Karpas-422 (cell line): ENCODE measurements at regions not wholly inside any gene's neighbourhood (a gene's known extent, or its start where the extent isn't known, plus 50 kb on each side); places are given as distances from the start of the nearest gene placed in this dataset.

Source experiments
- DNase-seq: peaks from one replicate; pipeline ENCODE4 v3.0.0-alpha.2; 2015
- H2AFZ ChIP-seq: fragments of 200-600 bp; sonication (generic); 2 replicates; pipeline ENCODE4 v1.6.1; 2014; ENCODE audit warnings: antibody characterized with exemption, low read length, mixed read lengths
- H3K27ac ChIP-seq: fragments of 200-600 bp; sonication (generic); 2 replicates; pipeline ENCODE4 v1.5.1; 2014; ENCODE audit warnings: mild to moderate bottlenecking, low read length, moderate library complexity
- H3K27me3 ChIP-seq: fragments of 200-600 bp; sonication (generic); 2 replicates; pipeline ENCODE4 v1.6.1; 2014; ENCODE audit warnings: low read length, mixed read lengths
- H3K36me3 ChIP-seq: fragments of 200-600 bp; sonication (generic); 2 replicates; pipeline ENCODE4 v1.6.1; 2014; ENCODE audit warnings: low read length, mixed read lengths; ENCODE audit not compliant: insufficient read depth
- H3K4me1 ChIP-seq: fragments of 200-600 bp; sonication (generic); 2 replicates; pipeline ENCODE4 v1.6.1; 2014; ENCODE audit warnings: mild to moderate bottlenecking, low read length, mixed read lengths
- H3K4me2 ChIP-seq: fragments of 200-600 bp; sonication (generic); 2 replicates; pipeline ENCODE4 v1.6.1; 2014; ENCODE audit warnings: low read length, low read depth, mild to moderate bottlenecking; ENCODE audit not compliant: poor library complexity, severe bottlenecking
- H3K4me3 ChIP-seq: fragments of 200-600 bp; sonication (generic); 2 replicates; pipeline ENCODE4 v1.5.1; 2014; ENCODE audit warnings: mild to moderate bottlenecking, antibody characterized with exemption, low read length, mixed read lengths
- H3K79me2 ChIP-seq: fragments of 200-600 bp; sonication (generic); 2 replicates; pipeline ENCODE4 v1.6.1; 2014; ENCODE audit warnings: mild to moderate bottlenecking, low read length, mixed read lengths
- H3K9ac ChIP-seq: fragments of 200-600 bp; sonication (generic); 2 replicates; pipeline ENCODE4 v1.6.0; 2014; ENCODE audit warnings: low read length
- H3K9me2 ChIP-seq: fragments of 200-600 bp; sonication (generic), shearing (Covaris generic); replicated peaks from 2 replicates; pipeline ENCODE4 v1.6.0; 2014; ENCODE audit warnings: mild to moderate bottlenecking, low read length, moderate library complexity; ENCODE audit not compliant: insufficient read depth
- H3K9me3 ChIP-seq: fragments of 300-700, 200-600 bp; sonication (generic); 2 replicates; pipeline ENCODE4 v1.6.1; 2014; ENCODE audit warnings: low read length, mixed read lengths
- H4K20me1 ChIP-seq: fragments of 200-600 bp; sonication (generic); 2 replicates; pipeline ENCODE4 v1.6.1; 2014; ENCODE audit warnings: mild to moderate bottlenecking, antibody characterized with exemption, low read length, low read depth; ENCODE audit not compliant: insufficient read depth

DNA sequence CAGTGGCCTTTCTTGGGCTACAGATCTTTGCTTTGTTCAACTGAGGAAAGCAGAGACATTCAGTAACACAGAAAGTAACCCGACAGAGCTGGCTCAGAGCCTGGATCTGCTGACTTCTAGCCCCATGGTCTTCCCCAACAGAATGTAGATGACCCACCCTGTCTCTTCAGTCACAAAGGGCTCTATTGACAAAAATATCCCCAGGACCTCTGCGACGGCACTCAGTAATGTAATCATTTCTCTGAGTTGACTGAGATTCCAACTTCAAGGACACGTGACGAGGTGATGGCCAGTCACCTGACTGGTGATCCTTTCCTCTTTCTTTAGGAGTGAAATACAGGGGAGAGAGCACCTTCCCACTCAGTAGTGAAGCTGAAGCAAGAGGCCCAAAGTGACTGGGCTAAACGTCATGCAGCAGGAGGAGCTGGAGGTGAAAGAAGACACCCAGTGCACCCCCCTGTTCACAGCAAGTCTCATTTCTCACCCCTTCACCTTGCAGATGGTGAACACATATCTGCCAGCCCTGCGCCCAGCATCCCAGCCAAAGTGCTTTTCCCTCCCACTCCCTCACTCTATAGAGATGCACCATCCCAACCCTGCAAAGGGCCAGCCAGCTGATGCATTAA, 179.2 kb upstream of the EGLN3 start:
- Histone ChIP-seq H3K4me3 (no peak overlapping the region), H3K79me2 (no peaks in the 10 kb centered on the region), H3K27ac (no peak overlapping the region), H4K20me1 (no peaks in the 10 kb centered on the region), H3K4me1 (no peaks in the 10 kb centered on the region), H3K9me3 (no peaks in the 10 kb centered on the region), H2AFZ (no peak overlapping the region), H3K4me2 (no peak overlapping the region), H3K9ac (no peak overlapping the region), H3K36me3 (no peaks in the 10 kb centered on the region), H3K9me2 (no peaks in the 10 kb centered on the region), H3K27me3 (no peaks in the 10 kb centered on the region)
- no peak for DNase-seq

DNA sequence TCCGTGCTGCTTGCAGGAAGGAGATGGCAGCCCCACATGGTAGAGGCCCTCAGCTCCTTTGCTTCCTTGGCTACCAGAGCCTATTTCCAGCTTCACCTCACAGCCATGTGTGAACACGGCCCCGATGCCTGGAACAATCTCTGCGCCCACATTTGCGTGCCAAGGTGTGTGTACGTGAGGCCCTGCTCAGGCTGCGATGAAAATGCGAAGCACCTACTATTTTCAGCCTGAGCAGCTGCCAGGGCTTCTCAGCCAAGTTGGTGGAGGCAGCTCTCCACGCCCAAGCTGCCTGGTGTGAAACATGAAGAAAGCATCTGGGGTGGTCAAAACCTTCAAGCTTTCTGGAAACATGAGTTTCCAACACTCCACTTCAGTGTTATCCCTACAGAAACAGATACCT, 177.8 kb upstream of the EGLN3 start:
- Histone ChIP-seq H2AFZ (no peak overlapping the region), H3K4me2 (no peak overlapping the region), H3K36me3 (no peaks in the 10 kb centered on the region), H4K20me1 (no peaks in the 10 kb centered on the region), H3K9me3 (no peaks in the 10 kb centered on the region), H3K9me2 (no peaks in the 10 kb centered on the region), H3K27me3 (no peaks in the 10 kb centered on the region), H3K4me3 (no peak overlapping the region), H3K79me2 (no peaks in the 10 kb centered on the region), H3K9ac (no peak overlapping the region), H3K27ac (no peak overlapping the region), H3K4me1 (no peaks in the 10 kb centered on the region)
- DNase-seq, result no peak

DNA sequence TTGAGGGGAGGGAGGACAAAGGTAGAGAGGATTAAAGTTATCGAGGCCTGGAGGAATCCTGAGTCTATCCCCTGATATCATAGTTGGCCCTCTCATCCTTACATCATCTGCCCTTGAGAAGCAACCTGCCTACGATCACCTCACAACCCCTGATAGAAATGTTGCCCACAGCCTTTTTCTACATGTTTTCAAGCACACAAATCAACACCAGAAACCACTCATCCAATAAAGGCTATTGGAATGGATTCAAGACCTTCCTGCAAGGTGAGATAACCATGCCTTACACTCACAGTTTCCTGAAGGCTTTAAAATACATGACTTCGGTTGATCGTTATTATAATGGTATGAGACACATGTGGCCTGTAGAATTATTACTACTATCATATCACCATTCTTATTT, 175.7 kb upstream of the EGLN3 start:
- Histone ChIP-seq H3K36me3 (no peaks in the 10 kb centered on the region), H3K27me3 (no peaks in the 10 kb centered on the region), H3K9me2 (no peaks in the 10 kb centered on the region), H3K4me3 (no peak overlapping the region), H2AFZ (no peak overlapping the region), H3K27ac (no peak overlapping the region), H3K4me1 (no peaks in the 10 kb centered on the region), H3K9me3 (no peaks in the 10 kb centered on the region), H3K9ac (no peak overlapping the region), H3K4me2 (no peak overlapping the region), H4K20me1 (no peaks in the 10 kb centered on the region), H3K79me2 (no peaks in the 10 kb centered on the region)
- DNase-seq, result no peak

DNA sequence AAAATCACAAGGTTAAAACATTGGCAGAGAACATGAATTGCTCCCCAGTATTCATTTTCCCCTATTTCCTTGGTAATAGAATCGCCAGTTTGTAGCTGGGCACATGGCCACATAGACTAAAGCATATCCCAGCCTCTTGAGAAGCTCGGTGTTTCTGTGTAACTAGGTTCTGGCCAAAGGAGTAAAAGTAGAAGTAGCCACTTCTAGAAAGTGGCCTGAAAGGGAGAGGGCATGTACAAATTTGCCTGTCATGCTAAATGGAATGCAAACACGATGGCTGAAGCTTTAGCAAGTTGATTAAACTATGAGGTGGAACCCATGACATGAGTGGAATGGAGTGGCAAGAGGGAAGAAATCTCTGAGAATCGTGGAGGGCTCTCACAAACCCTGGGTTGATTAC, 173.7 kb upstream of the EGLN3 start:
- no peaks in the 10 kb centered on the region for H4K20me1 ChIP-seq
- H3K27me3 ChIP-seq, result no peaks in the 10 kb centered on the region
- no peak for DNase-seq
- no peak overlapping the region for H3K4me3 ChIP-seq
- no peaks in the 10 kb centered on the region for H3K4me1 ChIP-seq
- H3K9me2 ChIP-seq, result no peaks in the 10 kb centered on the region
- H3K4me2 ChIP-seq, result no peak overlapping the region
- H3K9me3 ChIP-seq, result no peaks in the 10 kb centered on the region
- no peak overlapping the region for H3K9ac ChIP-seq
- H3K36me3 ChIP-seq, result no peaks in the 10 kb centered on the region
- no peak overlapping the region for H3K27ac ChIP-seq
- no peaks in the 10 kb centered on the region for H3K79me2 ChIP-seq
- H2AFZ ChIP-seq, result no peak overlapping the region

DNA sequence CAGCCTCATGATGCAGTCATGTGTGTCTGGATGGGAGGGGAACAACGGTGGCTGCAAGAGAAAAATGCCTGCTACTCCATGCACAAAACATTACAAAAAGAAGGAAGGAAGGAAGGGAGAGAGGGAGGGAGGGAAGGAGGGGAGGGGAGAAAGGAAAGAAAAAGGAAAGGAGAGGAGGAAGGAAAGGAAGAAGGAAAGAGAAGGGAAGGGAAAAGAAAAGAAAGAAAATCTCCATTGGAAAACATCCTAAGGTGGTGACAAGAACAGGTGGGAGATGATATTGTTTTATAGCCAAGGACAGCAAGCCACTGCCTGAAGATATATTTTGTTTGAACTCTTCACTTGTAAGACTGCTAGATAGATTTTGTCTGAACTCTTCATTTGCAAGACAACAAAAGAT, 171.8 kb upstream of the EGLN3 start:
- Histone ChIP-seq H4K20me1 (no peaks in the 10 kb centered on the region), H3K9me3 (no peaks in the 10 kb centered on the region), H3K79me2 (no peaks in the 10 kb centered on the region), H3K9ac (no peak overlapping the region), H3K27me3 (no peaks in the 10 kb centered on the region), H3K4me2 (no peak overlapping the region), H2AFZ (no peak overlapping the region), H3K27ac (no peak overlapping the region), H3K9me2 (no peaks in the 10 kb centered on the region), H3K4me1 (no peaks in the 10 kb centered on the region), H3K36me3 (no peaks in the 10 kb centered on the region), H3K4me3 (no peak overlapping the region)
- no peak for DNase-seq

DNA sequence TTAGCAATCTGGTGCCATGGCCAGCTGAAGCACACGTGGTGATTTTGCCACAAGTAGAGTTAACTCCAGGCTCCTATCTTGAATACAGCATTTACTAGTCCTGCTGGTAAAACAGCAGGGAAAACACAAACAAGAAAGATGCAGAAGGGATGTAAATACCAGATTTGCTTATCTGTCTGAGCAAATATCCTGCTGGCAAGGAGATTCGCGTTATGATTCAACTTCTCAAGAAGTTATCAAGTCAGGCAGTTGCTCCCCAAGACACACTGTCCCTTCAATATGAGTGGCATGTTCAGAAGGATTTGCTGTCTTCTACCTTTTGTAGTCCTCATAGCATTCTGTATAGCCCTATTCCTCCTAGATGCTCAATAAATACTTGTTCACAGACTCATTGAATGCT, 171.2 kb upstream of the EGLN3 start:
- Histone ChIP-seq H3K27me3 (no peaks in the 10 kb centered on the region), H3K9ac (no peak overlapping the region), H3K9me2 (no peaks in the 10 kb centered on the region), H3K36me3 (no peaks in the 10 kb centered on the region), H3K4me3 (no peak overlapping the region), H3K4me1 (no peaks in the 10 kb centered on the region), H3K9me3 (no peaks in the 10 kb centered on the region), H4K20me1 (no peaks in the 10 kb centered on the region), H3K27ac (no peak overlapping the region), H2AFZ (no peak overlapping the region), H3K4me2 (no peak overlapping the region), H3K79me2 (no peaks in the 10 kb centered on the region)
- DNase-seq, result no peak

DNA sequence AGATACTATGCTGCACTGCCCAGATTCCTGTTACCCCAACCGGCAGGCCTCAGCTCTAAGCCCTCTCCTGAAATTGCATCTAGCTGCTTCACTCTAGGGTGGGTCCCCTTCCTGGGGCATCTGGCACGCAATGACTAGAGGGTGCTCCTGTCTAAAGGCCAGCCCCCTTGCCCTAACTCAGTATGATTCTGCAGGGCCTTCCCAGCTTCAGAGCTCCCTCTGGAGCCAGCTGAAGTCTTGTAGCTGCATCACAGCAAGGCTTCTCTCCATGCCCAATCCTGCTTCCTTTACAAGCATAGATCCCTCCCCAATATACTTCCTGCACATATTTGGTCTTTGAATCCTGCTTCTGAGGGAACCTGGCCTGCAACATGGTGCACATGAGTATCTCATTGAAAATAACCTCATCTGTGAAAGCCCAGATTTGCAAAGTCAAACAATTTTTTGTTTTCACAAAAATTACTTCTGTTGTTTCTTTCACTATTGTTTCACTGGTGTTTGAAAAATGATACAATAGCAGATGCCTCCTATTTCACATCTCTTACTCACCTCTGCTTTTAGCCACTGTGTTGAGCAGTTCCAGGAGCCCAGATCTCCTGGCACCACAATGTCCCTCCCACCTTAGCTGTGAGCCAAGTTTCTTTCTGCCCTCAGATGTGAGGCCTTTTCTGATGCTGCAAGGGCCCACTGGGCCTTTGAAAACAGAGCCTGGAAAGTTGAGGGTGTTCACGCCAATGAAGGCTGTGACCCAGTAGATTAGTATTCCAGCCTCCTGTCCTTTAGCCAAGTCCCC, 169.5 kb upstream of the EGLN3 start:
- no peak overlapping the region for H3K9ac ChIP-seq
- no peaks in the 10 kb centered on the region for H3K9me3 ChIP-seq
- no peak for DNase-seq
- no peak overlapping the region for H3K4me2 ChIP-seq
- no peaks in the 10 kb centered on the region for H3K79me2 ChIP-seq
- H3K27me3 ChIP-seq, result no peaks in the 10 kb centered on the region
- H3K4me1 ChIP-seq, result peaks cover 4% of the 10 kb centered on the region
- no peak overlapping the region for H3K27ac ChIP-seq
- H3K9me2 ChIP-seq, result no peaks in the 10 kb centered on the region
- H2AFZ ChIP-seq, result no peak overlapping the region
- H3K36me3 ChIP-seq, result no peaks in the 10 kb centered on the region
- no peak overlapping the region for H3K4me3 ChIP-seq
- H4K20me1 ChIP-seq, result no peaks in the 10 kb centered on the region

DNA sequence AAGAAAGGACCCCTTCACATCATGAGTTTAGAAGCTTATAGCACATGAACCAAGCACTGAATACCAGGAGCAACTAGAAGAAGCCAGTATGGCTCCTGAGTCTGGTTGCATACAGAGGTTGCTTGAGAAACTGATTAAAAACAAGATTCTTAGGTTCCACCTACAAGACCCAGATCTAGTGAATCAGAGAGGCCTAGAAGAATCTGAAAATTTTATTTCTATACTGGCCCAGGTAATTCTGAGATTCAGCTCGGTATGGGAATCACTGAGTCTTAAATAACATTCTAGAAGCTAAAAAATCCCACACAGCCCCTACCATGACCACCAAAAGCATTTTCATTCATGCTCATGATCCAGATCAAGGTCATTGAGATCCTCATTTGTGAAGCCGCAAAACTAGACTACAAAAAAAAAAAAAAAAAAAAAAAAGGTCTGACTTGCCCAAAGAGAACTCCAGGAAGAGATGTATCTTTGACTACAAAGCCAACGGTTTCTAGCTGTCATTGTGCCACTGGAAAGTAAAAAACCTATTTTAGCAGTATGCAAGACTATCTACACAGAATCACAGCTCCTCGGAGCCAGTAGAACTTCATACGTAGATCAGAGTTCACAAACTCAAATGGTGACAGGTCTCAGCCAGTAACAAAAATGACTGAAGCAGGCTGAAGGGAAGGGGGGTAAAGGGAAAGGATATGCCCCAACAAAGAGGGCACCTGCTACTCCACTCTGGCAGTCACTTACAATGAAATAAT, 168.4 kb upstream of the EGLN3 start:
- H3K4me1 ChIP-seq, result peaks cover 4% of the 10 kb centered on the region
- H3K27ac ChIP-seq, result no peak overlapping the region
- DNase-seq, result no peak
- H4K20me1 ChIP-seq, result no peaks in the 10 kb centered on the region
- no peaks in the 10 kb centered on the region for H3K79me2 ChIP-seq
- H3K4me3 ChIP-seq, result no peak overlapping the region
- no peak overlapping the region for H3K4me2 ChIP-seq
- H3K27me3 ChIP-seq, result no peaks in the 10 kb centered on the region
- H3K9me2 ChIP-seq, result no peaks in the 10 kb centered on the region
- no peak overlapping the region for H3K9ac ChIP-seq
- no peak overlapping the region for H2AFZ ChIP-seq
- no peaks in the 10 kb centered on the region for H3K36me3 ChIP-seq
- no peaks in the 10 kb centered on the region for H3K9me3 ChIP-seq
